ENCODE measurements at regions not wholly inside any gene's neighbourhood (a gene's known extent, or its start where the extent isn't known, plus 50 kb on each side); places are given as distances from the start of the nearest gene placed in this dataset.
A peak's percentile ranks its signal among the peaks of the same experiment; 100 is the strongest.

GRCh38 chr20:51327251-51327841 is 215.2 kb downstream of the NFATC2 start:
- CTCF ChIA-PET = interaction anchor here (0.7 to 1.2 kb wide), 7 partner anchors 14 to 340 kb away, joined by 3 to 6 read pairs (median 3); no protein-coding TSS in a partner anchor
- POLR2A ChIA-PET (ENCODE audit: unreplicated experiment) = interaction anchor here (0.7 to 1.0 kb wide), 3 partner anchors 24 to 56 kb away, joined by 3 to 4 read pairs (median 4); no protein-coding TSS in a partner anchor
- intact Hi-C loops (cut with micrococcal nuclease) = loop anchor here (1.0 to 2.0 kb wide), 4 partner anchors 24 to 345 kb away; no protein-coding TSS in a partner anchor
- Histone ChIP-seq H3K4me3 (ENCODE audit: low read length) (peak overlapping the region; percentile 1; the same call in 1 of the 2 replicates), H3K27ac (ENCODE audit: low read length) (peak overlapping the region; percentile 88), H3K36me3 (ENCODE audit: low read depth, low read length) (no peaks in the 10 kb centered on the region), H3K4me2 (ENCODE audit: low read length) (peak overlapping the region; percentile 43), H3K4me1 (ENCODE audit: insufficient read depth, low read length) (peaks cover 17% of the 10 kb centered on the region), H4K20me1 (ENCODE audit: low read length) (no peaks in the 10 kb centered on the region), H3F3A (ENCODE audit: low read length, unreplicated experiment) (peaks cover 10% of the 10 kb centered on the region), H3K79me2 (ENCODE audit: low read length) (no peaks in the 10 kb centered on the region), H3K9me3 (ENCODE audit: low read length) (peaks cover 8% of the 10 kb centered on the region; the same call in 1 of the 2 replicates), H3K9me2 (replicated peaks; ENCODE audit: low read length) (no peaks in the 10 kb centered on the region), H2AFZ (ENCODE audit: low read length) (0 out of 2 replicates have a peak overlapping the region, but pooled peaks have one; percentile 9), H3K27me3 (ENCODE audit: low read length) (no peaks in the 10 kb centered on the region), H3K9ac (ENCODE audit: low read length) (peak overlapping the region; percentile 73)
- BruUV-seq (replicated peaks) = no TSS peak
- peak; percentile 99 for DNase-seq
- peak; percentile 93 for ATAC-seq
- TF ChIP-seq CTCF (conservative IDR thresholded peaks at IDR 0.05; ENCODE audit: low read depth, low read length) (no peak), EZH2 (IDR thresholded peaks at IDR 0.05; ENCODE audit: low read length, unreplicated experiment) (no peak), EZH2phosphoT487 (IDR thresholded peaks at IDR 0.05; ENCODE audit: borderline replicate concordance, low read length) (no peak)

GRCh38 chr20:51326201-51326819 is 216.2 kb downstream of the NFATC2 start:
- H3K9me3 ChIP-seq (ENCODE audit: low read length) = peaks cover 8% of the 10 kb centered on the region; the same call in 1 of the 2 replicates
- peak; percentile 77 for TF ChIP-seq CTCF (conservative IDR thresholded peaks at IDR 0.05; ENCODE audit: low read depth, low read length)
- TF ChIP-seq EZH2phosphoT487 (IDR thresholded peaks at IDR 0.05; ENCODE audit: borderline replicate concordance, low read length) = no peak
- peaks cover 17% of the 10 kb centered on the region for H3K4me1 ChIP-seq (ENCODE audit: insufficient read depth, low read length)
- ChIA-PET CTCF (interaction anchor here (0.5 to 1.2 kb wide), 5 partner anchors 24 to 339 kb away, joined by 3 to 6 read pairs (median 4); no protein-coding TSS in a partner anchor), POLR2A (ENCODE audit: unreplicated experiment) (no interaction called here)
- peak overlapping the region; percentile 39 for H3K9ac ChIP-seq (ENCODE audit: low read length)
- peak overlapping the region; percentile 88 for H3K27ac ChIP-seq (ENCODE audit: low read length)
- intact Hi-C loops (cut with micrococcal nuclease) = loop anchor here (2.0 kb wide), 1 partner anchor 340 kb away; no protein-coding TSS in a partner anchor
- no peak overlapping the region for H3K4me2 ChIP-seq (ENCODE audit: low read length)
- no TSS peak for BruUV-seq (replicated peaks)
- no peaks in the 10 kb centered on the region for H4K20me1 ChIP-seq (ENCODE audit: low read length)
- no peak overlapping the region for H2AFZ ChIP-seq (ENCODE audit: low read length)
- no peaks in the 10 kb centered on the region for H3K36me3 ChIP-seq (ENCODE audit: low read depth, low read length)
- DNase-seq (no peak), ATAC-seq (no peak)
- H3F3A ChIP-seq (ENCODE audit: low read length, unreplicated experiment) = peaks cover 10% of the 10 kb centered on the region
- no peaks in the 10 kb centered on the region for H3K9me2 ChIP-seq (replicated peaks; ENCODE audit: low read length)
- no peak overlapping the region for H3K4me3 ChIP-seq (ENCODE audit: low read length)
- no peaks in the 10 kb centered on the region for H3K79me2 ChIP-seq (ENCODE audit: low read length)
- H3K27me3 ChIP-seq (ENCODE audit: low read length) = no peaks in the 10 kb centered on the region

Data from PC-3 (cell line).